Erythroblast (primary cell): ENCODE measurements at regions not wholly inside any gene's neighbourhood (a gene's known extent, or its start where the extent isn't known, plus 50 kb on each side); places are given as distances from the start of the nearest gene placed in this dataset.

Experiments used
- GATA1 ChIP-seq: IDR thresholded peaks from 2 replicates; pipeline ENCODE4 v1.6.1; 2011; ENCODE audit warnings: low read depth, mild to moderate bottlenecking, control low read depth, low read length, moderate library complexity
- POLR2A ChIP-seq: IDR thresholded peaks from 2 replicates; pipeline ENCODE4 v1.6.1; 2011; ENCODE audit warnings: mild to moderate bottlenecking, low read length

GRCh38 chr3:20935791-20936190 lies 749.8 kb upstream of the SGO1 start:
- no peak for TF ChIP-seq POLR2A
- no peak for TF ChIP-seq GATA1
